NCI-H526 (cell line): ENCODE measurements at regions not wholly inside any gene's neighbourhood (a gene's known extent, or its start where the extent isn't known, plus 50 kb on each side); places are given as distances from the start of the nearest gene placed in this dataset.

Experiments used
- DNase-seq, 2 experiments: peaks; one replicate each; lab custom pipeline; 2025; lab: John Stamatoyannopoulos, UW

DNA sequence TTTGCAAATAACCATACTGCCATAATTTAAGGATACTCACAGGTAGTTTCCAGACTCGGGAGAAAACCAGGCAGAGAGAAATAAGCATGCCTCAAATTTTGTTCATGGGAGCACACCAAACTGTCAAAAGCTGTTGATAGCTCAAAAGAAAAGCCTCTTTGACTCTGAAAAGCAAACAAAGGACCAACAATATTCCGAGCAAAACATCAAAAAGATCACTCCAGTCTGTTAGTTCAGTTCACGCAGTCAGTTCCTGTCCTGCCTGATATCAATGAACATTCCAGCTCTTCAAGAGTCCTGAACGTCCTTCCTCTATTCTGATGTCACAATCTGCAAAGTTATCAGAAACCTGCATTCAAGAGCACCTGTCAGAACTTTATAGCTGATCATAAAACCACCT lies 78.7 kb downstream of the RRM2 start:
- DNase-seq: no peak

GRCh38 chr2:10202131-10202665 lies 79.7 kb downstream of the RRM2 start:
- DNase-seq: no peak

DNA sequence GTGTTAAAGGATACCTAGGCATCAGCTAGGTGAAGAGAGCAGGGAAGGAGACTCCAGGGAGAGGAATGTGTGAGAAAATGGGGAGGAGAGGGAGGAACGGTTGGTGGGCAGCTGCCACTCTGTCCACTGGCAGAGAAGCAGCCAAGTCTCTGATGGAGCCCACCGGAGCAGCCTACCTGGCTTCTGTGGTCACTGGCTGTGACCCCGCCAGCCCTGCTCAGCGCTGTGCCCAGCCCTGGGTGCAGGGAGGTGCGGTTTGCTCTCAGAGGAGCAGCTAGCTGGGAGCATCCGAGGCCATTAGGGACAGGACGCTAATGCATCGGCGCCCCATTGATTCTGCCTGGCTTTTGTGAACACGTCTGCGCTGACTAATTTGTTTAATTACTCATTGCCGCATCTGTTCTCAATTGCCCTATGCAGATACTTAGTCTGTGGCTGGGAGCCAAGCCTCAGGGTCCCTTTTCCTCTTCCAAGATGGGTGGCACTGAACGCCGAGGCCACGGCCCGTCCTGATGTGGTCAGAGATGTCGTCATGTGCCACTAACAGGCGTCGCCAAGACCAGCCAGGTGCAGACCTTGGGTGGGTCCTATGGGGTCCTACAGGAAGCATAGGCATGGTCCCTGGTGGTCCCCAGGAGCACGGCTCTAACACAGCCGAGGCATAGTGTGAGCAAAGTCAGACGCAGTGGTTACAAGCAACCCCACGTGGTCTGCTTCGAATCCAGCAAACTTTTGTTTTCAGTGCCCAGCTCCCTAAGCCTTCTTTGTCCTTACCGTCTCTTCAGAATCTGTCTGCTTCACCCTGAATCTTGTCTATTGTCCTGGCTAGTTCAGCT lies 82.0 kb downstream of the RRM2 start:
- peak; percentile 40 to 47 for DNase-seq

DNA sequence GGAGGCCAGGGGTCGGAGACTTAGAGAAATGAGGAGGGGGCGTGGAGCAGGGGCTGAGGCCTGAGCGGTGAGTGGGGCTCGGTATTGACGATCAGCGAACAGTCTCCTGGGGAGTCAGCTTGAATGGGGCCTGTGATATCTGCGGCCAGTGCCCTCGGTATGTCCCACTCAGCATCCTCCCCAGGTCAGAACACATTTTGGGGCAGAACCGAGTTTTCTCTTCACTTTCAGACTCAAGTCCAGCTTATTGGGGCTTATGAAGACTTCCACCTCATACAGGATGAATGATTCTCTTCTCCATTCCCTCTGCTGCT lies 82.6 kb downstream of the RRM2 start:
- DNase-seq: no peak

DNA sequence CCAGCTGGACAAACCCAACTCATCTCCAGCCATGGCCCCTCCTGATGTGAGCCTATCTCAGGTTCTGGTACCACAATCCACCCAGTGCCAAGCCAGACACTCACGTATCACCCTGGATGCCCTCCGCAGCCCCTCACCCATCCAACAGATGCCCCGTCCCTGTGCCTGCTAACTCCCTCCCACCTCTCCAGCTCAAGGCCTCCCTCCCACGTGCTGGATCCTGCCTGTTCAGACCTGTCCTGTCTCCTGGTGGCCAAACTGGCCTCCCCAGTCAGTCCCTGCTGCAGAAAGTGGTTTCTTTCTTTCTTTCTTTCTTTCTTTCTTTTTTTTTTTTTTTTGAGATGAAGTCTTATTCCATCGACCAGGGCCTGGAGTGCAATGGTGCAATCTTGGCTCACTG lies 86.2 kb downstream of the RRM2 start:
- no peak for DNase-seq

DNA sequence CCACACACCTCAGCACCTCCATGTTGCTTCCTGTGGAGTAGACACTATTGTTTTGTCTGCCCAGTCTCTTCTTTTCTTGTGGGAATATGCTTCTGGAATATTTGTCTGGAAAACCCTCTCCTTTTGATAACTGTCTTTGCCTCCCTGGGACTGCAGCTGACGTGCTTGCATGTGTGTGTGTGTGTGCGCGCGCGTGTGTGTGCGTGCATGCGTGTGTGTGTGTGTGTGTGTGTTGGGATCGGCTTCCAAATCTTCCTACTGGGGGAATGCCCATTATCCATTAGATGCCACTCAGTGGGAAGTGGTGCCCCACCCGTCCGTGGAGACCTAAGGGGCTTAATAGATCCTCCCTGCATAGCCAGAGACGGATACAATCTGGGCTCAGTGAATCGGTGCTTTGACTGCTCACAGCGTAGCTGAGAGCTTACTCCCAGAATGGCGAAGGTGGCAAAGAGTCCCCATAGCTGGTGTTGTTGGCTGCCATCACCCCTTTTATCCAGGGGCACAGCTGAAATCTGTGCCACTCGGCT lies 86.9 kb downstream of the RRM2 start:
- DNase-seq: no peak

DNA sequence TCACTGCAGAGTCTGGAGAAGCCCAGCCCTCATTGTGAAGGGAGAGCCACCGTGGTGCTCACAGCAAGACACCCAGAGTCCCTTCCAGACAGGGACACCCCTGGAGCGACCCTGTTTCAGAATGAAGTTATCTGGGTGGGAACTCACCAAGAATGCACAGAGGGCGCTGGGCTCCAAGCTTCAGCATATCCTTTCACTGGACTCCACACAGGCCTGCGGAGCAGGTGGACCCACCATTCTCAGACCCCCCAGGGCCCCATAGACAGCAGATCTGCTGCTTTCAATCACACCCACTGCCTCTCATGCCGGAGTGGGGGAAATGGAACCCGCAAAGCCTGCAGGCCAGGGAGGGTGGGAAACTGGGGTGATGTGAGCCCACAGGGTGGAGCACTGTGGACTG lies 87.8 kb downstream of the RRM2 start:
- no peak for DNase-seq

GRCh38 chr2:10211844-10212422 lies 89.4 kb downstream of the RRM2 start:
- peak; percentile 45 to 50 for DNase-seq

DNA sequence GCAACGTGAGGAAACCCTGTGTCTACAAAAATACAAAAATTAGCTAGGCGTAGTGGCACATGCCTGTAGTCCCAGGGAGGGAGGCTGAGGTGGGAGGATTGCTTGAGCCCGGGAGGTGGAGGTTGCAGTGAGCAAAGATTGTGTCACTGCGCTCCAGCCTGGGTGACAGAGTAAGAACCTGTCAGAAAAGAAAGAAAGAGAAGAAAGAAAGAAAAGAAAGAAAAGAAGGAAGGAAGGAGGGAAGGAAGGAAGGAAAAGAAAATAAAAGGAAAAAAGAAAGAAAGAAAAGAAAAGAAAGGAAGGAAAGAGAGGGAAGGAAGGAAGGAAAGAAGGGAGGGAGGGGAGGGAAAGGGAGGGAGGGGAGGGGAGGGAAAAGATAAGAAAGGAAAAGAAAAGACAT lies 89.9 kb upstream of the HPCAL1 start:
- no peak for DNase-seq

- no peak for DNase-seq
These were observed 88.5 kb upstream of the HPCAL1 start for GRCh38 chr2:10214179-10214578.

DNA sequence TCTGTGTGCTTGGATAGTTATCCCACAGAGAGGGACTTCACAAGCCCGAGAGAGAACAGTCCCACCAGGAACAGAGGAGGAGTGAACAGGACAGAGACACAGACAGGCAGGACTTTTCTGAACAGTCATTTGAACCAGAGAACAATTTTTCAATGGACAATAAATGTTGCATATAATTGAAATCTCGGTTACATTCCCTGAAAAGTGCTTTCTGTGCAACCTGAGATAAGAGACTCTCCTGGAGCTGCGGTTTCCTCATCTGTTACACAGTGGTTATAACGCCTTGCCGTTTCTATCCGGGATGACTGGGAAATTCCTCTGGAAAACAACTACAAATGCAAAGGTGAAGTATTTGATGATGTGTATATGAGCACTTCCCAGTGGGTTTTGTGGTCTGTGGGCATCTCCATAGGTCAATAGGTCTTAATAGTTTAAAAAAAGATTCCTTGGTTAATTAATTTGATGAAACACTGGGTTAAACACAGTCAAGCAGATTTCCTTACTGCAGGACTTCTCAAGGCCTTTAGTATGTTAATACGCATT lies 87.2 kb upstream of the HPCAL1 start:
- DNase-seq: no peak

GRCh38 chr2:10216677-10217488 lies 85.8 kb upstream of the HPCAL1 start:
- DNase-seq: no peak

DNA sequence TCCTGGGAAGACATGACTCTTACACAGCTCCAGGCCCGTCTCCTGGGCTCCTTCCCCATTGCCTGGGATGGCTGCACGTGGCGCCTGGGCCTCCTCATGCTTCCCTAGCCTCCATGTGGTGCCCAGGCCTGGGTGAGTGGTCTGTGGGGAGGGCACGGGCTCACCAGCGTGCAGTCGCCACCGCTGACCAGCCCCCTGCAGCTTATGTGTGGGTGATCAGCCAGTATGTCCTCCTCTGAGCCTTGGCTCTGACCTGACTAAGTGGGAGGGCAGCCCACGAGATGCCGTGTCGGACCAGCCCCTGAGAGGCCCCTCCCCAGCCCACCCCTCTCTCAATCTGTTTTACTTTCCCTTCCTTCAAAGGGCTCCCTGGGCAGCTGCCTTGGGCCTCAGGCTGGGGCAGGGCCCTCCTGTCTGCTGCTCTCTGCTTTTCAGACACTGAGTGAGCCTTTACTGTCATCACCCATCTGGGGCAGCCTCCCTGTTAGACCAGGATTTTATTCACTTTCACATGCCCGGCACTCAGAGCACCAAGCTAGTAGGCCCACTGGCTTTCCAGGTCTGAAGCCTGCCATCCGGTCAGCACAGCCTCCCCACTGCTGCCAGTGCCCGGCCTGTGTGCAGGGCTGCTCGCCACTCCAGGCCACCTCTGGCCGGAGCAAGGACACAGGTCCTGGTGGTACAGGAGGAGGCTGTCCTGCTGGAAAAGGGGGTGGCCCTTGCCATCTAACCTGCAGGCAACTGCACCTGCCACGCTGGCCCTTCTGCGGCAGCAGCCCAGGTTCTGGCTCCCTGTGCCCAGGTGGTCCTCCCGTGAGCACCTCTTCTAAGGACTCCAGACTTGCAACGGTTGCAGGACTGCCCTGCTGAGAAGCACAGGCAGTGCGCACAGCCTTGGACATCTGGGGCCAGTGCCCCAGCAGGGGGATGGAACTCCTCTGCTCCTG lies 84.9 kb upstream of the HPCAL1 start:
- DNase-seq: no peak

GRCh38 chr2:10220045-10220901 lies 82.4 kb upstream of the HPCAL1 start:
- no peak for DNase-seq

DNA sequence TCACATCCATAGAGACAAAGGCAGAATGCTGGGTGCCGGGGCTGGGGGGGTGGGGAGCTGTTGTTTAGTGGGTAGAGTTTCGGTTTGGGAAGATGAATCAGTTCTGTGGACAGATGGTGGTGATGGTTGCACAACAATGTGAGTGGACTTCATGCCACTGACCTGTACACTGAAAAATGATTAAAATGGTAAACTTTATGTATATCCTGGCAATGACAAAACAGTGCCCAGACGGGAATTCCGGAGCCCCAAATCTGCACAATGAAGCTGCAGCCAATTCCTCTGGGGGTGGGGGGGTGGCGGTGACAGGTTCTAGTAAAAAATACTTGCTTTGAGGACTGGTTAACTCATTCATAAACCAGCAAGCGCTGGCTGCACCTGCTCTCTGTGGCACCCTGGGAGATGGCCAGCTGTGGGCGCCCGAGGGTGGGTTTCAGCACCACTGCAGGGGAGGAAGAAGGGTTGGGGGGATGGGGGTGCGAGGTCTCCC lies 81.8 kb upstream of the HPCAL1 start:
- DNase-seq: peak in 1 of 2 experiments; percentile 43

GRCh38 chr2:10221443-10221842 lies 81.3 kb upstream of the HPCAL1 start:
- DNase-seq: no peak

DNA sequence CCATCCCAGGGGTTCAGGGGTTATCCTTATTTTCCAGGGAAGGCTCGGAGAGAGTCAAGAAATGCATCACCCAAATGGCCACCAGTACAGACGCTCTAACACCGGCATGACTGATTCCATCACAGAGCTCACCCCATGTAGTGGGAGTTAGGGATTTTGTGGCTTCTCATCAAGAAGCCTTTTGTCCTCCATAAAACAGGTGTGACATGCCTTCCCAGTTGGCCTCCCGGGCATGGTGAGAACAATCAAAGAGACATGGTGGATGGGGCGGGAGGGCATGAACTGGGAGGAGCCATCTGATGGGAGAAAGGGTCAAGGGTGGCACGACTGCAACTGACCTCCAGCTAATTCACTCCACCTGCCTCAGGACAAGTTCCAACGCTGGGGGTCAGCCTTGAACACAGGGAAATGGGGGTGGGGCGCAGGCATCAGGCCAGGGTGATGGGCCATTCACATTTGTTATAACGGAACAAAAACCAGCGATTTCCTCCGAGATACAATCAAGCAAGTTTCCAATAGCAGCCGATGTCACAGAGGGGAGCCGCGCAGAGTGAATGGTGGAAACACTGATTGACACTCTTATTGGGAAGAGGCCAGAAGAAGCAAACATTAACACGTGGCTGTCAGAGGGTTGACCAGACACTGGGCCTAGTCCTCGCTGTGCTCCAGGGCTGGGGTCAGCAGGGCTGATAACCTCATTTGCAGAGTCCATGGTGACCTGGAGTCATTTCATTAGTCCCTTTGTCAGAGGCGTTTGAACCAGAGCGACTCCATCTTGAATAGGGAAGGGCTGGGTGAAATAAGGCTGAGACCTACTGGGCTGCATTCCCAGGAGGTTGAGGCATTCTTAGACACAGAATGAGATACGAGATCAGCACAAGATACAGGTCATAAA lies 80.5 kb upstream of the HPCAL1 start:
- no peak for DNase-seq

- no peak for DNase-seq
These were observed 79.2 kb upstream of the HPCAL1 start for GRCh38 chr2:10223471-10223870.
